OCI-LY1 (cell line): ENCODE measurements at regions not wholly inside any gene's neighbourhood (a gene's known extent, or its start where the extent isn't known, plus 50 kb on each side); places are given as distances from the start of the nearest gene placed in this dataset.

Experiments used
- EZH2 ChIP-seq: fragments of 200-600 bp; sonication (generic), shearing (Covaris generic); IDR thresholded peaks from 2 replicates; pipeline ENCODE4 v1.8.0; 2017; ENCODE audit warnings: borderline replicate concordance, mixed run types, mild to moderate bottlenecking, antibody characterized with exemption, low read length, moderate library complexity, mixed read lengths
- TF ChIP-seq, protein P1 (sequence below): fragments of 200-600 bp; sonication (generic), shearing (Covaris generic); IDR thresholded peaks from 2 replicates; pipeline ENCODE4 v1.5.1; 2017; ENCODE audit warnings: mild to moderate bottlenecking, antibody characterized with exemption, low read length, moderate library complexity, mixed read lengths

- TF ChIP-seq, protein P1, sequence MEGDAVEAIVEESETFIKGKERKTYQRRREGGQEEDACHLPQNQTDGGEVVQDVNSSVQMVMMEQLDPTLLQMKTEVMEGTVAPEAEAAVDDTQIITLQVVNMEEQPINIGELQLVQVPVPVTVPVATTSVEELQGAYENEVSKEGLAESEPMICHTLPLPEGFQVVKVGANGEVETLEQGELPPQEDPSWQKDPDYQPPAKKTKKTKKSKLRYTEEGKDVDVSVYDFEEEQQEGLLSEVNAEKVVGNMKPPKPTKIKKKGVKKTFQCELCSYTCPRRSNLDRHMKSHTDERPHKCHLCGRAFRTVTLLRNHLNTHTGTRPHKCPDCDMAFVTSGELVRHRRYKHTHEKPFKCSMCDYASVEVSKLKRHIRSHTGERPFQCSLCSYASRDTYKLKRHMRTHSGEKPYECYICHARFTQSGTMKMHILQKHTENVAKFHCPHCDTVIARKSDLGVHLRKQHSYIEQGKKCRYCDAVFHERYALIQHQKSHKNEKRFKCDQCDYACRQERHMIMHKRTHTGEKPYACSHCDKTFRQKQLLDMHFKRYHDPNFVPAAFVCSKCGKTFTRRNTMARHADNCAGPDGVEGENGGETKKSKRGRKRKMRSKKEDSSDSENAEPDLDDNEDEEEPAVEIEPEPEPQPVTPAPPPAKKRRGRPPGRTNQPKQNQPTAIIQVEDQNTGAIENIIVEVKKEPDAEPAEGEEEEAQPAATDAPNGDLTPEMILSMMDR = no peak
- TF ChIP-seq EZH2 = no peak
Observed at GRCh38 chr20:7660165-7660564, 280.1 kb downstream of the HAO1 start.
